ENCODE measurements at regions not wholly inside any gene's neighbourhood (a gene's known extent, or its start where the extent isn't known, plus 50 kb on each side); places are given as distances from the start of the nearest gene placed in this dataset.

DNA sequence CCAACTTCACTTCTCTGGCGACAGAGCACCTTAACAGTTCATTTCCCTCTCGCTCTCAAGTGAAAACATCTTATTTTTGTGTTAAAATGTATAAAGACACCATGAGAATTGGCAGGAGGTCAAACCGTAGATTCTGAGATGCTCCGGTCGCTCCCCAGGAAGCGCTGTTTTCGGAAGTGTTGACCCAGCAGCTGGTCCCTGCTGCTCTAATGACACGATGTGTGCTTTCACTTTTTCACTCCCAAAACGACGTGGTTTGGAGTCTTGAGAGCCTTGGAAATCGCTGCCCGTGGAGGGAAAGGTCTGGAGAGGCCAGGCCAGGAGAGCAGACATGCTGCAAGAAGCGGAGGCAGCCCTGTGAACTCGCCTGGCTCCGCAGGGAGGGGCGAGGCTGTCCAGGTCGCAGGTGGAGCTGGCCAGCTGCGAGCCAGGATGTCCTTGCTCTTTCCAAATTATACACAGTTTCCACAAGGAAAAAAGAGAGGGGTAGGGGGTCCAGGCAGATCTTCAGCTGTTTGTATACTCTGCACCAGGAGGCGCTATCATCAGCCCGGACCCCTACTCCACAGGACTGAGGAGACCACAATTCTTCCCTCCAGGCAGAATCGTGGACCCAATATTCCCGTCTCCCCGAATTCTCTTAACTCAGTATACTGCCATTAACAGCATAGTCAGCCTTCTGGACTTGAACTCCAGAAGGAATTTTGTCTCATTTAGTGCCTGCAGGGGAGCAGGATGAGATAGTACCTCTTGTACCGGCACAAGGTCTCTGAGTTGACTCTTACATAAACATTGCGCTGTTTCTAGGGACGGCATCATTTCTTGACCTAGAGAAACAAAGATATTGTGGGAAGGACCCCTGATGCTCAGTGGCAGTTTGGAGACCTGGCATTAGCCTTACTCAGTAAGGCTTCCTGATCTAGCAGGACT, 248.6 kb upstream of the ANKRD55 start:
- peak overlapping the region; percentile 78 for H2AFZ ChIP-seq (ENCODE audit: low read length)
- H3K27ac ChIP-seq (ENCODE audit: extremely low read length, insufficient read depth, low read length): peak overlapping the region; percentile 96
- H3K4me3 ChIP-seq (replicated peaks in 1 of 3; ENCODE audit: insufficient read depth in 1 of 3, low read depth in 2 of 3, low read length in 3 of 3): peak overlapping the region; percentile 53 to 73 (median 61)
- DNase-seq (ENCODE audit: low spot score): peak; percentile 35
- no peaks in the 10 kb centered on the region for H3K36me3 ChIP-seq (replicated peaks in 1 of 2; ENCODE audit: control insufficient read depth in 1 of 2, insufficient read depth in 2 of 2, low read length in 2 of 2)
- no peaks in the 10 kb centered on the region for H3K27me3 ChIP-seq (ENCODE audit: control insufficient read depth in 1 of 2, insufficient read depth in 2 of 2, low read length in 2 of 2)
- 20% methylated on average over 21 of the region's 26 CpGs for WGBS (ENCODE audit: low lambda C conversion rate)
- in situ Hi-C loops (cut with HindIII; ENCODE audit: extremely low pct_ligation_motif_present, low pct_unique_long_range_greater_than_20kb) (loop anchor here (10.0 to 25.0 kb wide), 2 partner anchors 127 to 356 kb away; no protein-coding TSS in a partner anchor), intact Hi-C loops (cut with micrococcal nuclease; ENCODE audit: unreplicated experiment) (loop anchor here (2.0 to 10.0 kb wide), 5 partner anchors 41 to 356 kb away; partner anchors contain the start of gene MAP3K1)
- ChIA-PET POLR2A (interaction anchor here (0.6 to 2.4 kb wide), 11 partner anchors 9 to 332 kb away, joined by 3 to 18 read pairs (median 4); no protein-coding TSS in a partner anchor), CTCF (ENCODE audit: low intra/inter-chr PET ratio, low total read pairs) (interaction anchor here (1.4 kb wide), 1 partner anchor 357 kb away, joined by 3 read pairs; no protein-coding TSS in a partner anchor)
- no peaks in the 10 kb centered on the region for H4K20me1 ChIP-seq (ENCODE audit: insufficient read depth, low read length)
- no peak for FAIRE-seq
- peak overlapping the region; percentile 79 for H3K4me2 ChIP-seq (ENCODE audit: low read depth, low read length)
- ATAC-seq: peak; percentile 42
- peak overlapping the region; percentile 78 for H3K9ac ChIP-seq (ENCODE audit: insufficient read depth, low read depth, low read length)
- H3K79me2 ChIP-seq (ENCODE audit: insufficient read depth, low read length): peaks cover 2% of the 10 kb centered on the region
- H3K9me3 ChIP-seq (ENCODE audit: low read length): no peaks in the 10 kb centered on the region
- peaks cover 63% of the 10 kb centered on the region for H3K4me1 ChIP-seq (ENCODE audit: insufficient read depth, low read length)
- BruUV-seq (replicated peaks): TSS peak; percentile 87
- TF ChIP-seq TAF1 (CRISPR knock-in tag; IDR thresholded peaks at IDR 0.05) (peak; percentile 35), ZNF232 (CRISPR knock-in tag; IDR thresholded peaks at IDR 0.05; ENCODE audit: borderline replicate concordance) (peak; percentile 32; the same call in 1 of the 2 replicates), ZNF350 (CRISPR knock-in tag; IDR thresholded peaks at IDR 0.05; ENCODE audit: borderline replicate concordance, low read depth) (peak; percentile 40; the same call in 1 of the 2 replicates), ZEB1 (IDR thresholded peaks at IDR 0.05; ENCODE audit: insufficient replicate concordance, low read depth) (peak; percentile 50), ZNF263 (CRISPR knock-in tag; IDR thresholded peaks at IDR 0.05) (peak; percentile 28; the same call in 1 of the 2 replicates), SP4 (CRISPR knock-in tag; IDR thresholded peaks at IDR 0.05) (0 out of 2 replicates have a peak, but pooled peaks have one; percentile 21), EED (CRISPR knock-in tag; IDR thresholded peaks at IDR 0.05) (no peak), MBD4 (IDR thresholded peaks at IDR 0.05; ENCODE audit: borderline replicate concordance, low read length) (no peak), GATAD1 (CRISPR knock-in tag; IDR thresholded peaks at IDR 0.05) (no peak), SAP130 (CRISPR knock-in tag; IDR thresholded peaks at IDR 0.05; ENCODE audit: low read depth) (peak; percentile 46), KLF9 (CRISPR knock-in tag; IDR thresholded peaks at IDR 0.05; ENCODE audit: low read depth) (no peak), ZNF383 (CRISPR knock-in tag; IDR thresholded peaks at IDR 0.05; ENCODE audit: borderline replicate concordance) (no peak), POLR2A (IDR thresholded peaks at IDR 0.05; ENCODE audit: insufficient read depth in 1 of 2, low read depth in 2 of 2, low read length in 2 of 2) (no peak)
- TF ChIP-seq, protein P1, sequence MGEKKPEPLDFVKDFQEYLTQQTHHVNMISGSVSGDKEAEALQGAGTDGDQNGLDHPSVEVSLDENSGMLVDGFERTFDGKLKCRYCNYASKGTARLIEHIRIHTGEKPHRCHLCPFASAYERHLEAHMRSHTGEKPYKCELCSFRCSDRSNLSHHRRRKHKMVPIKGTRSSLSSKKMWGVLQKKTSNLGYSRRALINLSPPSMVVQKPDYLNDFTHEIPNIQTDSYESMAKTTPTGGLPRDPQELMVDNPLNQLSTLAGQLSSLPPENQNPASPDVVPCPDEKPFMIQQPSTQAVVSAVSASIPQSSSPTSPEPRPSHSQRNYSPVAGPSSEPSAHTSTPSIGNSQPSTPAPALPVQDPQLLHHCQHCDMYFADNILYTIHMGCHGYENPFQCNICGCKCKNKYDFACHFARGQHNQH (CRISPR knock-in tag; IDR thresholded peaks at IDR 0.05): 0 out of 2 replicates have a peak, but pooled peaks have one; percentile 9
- TF ChIP-seq, protein P2, sequence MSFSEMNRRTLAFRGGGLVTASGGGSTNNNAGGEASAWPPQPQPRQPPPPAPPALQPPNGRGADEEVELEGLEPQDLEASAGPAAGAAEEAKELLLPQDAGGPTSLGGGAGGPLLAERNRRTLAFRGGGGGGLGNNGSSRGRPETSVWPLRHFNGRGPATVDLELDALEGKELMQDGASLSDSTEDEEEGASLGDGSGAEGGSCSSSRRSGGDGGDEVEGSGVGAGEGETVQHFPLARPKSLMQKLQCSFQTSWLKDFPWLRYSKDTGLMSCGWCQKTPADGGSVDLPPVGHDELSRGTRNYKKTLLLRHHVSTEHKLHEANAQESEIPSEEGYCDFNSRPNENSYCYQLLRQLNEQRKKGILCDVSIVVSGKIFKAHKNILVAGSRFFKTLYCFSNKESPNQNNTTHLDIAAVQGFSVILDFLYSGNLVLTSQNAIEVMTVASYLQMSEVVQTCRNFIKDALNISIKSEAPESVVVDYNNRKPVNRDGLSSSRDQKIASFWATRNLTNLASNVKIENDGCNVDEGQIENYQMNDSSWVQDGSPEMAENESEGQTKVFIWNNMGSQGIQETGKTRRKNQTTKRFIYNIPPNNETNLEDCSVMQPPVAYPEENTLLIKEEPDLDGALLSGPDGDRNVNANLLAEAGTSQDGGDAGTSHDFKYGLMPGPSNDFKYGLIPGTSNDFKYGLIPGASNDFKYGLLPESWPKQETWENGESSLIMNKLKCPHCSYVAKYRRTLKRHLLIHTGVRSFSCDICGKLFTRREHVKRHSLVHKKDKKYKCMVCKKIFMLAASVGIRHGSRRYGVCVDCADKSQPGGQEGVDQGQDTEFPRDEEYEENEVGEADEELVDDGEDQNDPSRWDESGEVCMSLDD (CRISPR knock-in tag; IDR thresholded peaks at IDR 0.05; ENCODE audit: borderline replicate concordance): 0 out of 2 replicates have a peak, but pooled peaks have one; percentile 55
- TF ChIP-seq, protein P3, sequence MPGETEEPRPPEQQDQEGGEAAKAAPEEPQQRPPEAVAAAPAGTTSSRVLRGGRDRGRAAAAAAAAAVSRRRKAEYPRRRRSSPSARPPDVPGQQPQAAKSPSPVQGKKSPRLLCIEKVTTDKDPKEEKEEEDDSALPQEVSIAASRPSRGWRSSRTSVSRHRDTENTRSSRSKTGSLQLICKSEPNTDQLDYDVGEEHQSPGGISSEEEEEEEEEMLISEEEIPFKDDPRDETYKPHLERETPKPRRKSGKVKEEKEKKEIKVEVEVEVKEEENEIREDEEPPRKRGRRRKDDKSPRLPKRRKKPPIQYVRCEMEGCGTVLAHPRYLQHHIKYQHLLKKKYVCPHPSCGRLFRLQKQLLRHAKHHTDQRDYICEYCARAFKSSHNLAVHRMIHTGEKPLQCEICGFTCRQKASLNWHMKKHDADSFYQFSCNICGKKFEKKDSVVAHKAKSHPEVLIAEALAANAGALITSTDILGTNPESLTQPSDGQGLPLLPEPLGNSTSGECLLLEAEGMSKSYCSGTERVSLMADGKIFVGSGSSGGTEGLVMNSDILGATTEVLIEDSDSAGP (CRISPR knock-in tag; IDR thresholded peaks at IDR 0.05; ENCODE audit: borderline replicate concordance): peak; percentile 44; the same call in 1 of the 2 replicates
- TF ChIP-seq, protein P4, sequence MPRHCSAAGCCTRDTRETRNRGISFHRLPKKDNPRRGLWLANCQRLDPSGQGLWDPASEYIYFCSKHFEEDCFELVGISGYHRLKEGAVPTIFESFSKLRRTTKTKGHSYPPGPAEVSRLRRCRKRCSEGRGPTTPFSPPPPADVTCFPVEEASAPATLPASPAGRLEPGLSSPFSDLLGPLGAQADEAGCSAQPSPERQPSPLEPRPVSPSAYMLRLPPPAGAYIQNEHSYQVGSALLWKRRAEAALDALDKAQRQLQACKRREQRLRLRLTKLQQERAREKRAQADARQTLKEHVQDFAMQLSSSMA (CRISPR knock-in tag; IDR thresholded peaks at IDR 0.05): 0 out of 2 replicates have a peak, but pooled peaks have one; percentile 33

Data from HepG2 (cell line).